ENCODE measurements at regions not wholly inside any gene's neighbourhood (a gene's known extent, or its start where the extent isn't known, plus 50 kb on each side); places are given as distances from the start of the nearest gene placed in this dataset.

- H4K8ac ChIP-seq (ENCODE audit: low read depth in 2 of 2, low read length in 2 of 2): no peak overlapping the region
- no peak overlapping the region for H3K4me2 ChIP-seq (ENCODE audit: low read depth, low read length)
- no peak overlapping the region for H2AK9ac ChIP-seq (replicated peaks; ENCODE audit: low read depth, low read length, poor library complexity)
- no peaks in the 10 kb centered on the region for H3K27me3 ChIP-seq (ENCODE audit: control insufficient read depth, insufficient read depth, low read length)
- H3K4ac ChIP-seq (ENCODE audit: low read depth, low read length): no peak overlapping the region
- no peak overlapping the region for H2AFZ ChIP-seq (replicated peaks; ENCODE audit: low read length, poor library complexity)
- H3K4me3 ChIP-seq (ENCODE audit: insufficient read depth, low read depth, low read length): no peak overlapping the region
- CTCF ChIA-PET: no interaction called here
- H2AK5ac ChIP-seq (ENCODE audit: low read depth, low read length): no peak overlapping the region
- no peak overlapping the region for H4K91ac ChIP-seq (ENCODE audit: insufficient read depth, low read depth, low read length)
- peaks cover 4% of the 10 kb centered on the region; the same call in 1 of the 2 replicates for H3K9me3 ChIP-seq (ENCODE audit: control insufficient read depth, insufficient read depth, low read length)
- ATAC-seq (ENCODE audit: low read depth) (no peak), DNase-seq (no peak)
- no peak overlapping the region for H2BK20ac ChIP-seq (ENCODE audit: low read depth, low read length)
- H3K18ac ChIP-seq (ENCODE audit: low read depth, low read length): no peak overlapping the region
- no peak overlapping the region for H2BK15ac ChIP-seq (ENCODE audit: low read depth, low read length)
- H3K9ac ChIP-seq (ENCODE audit: low read depth, low read length): no peak overlapping the region
- WGBS, 2 experiments (ENCODE audit: extremely low coverage in 2 of 2, insufficient read length in 1 of 2): no CpG with 5 or more reads among the region's 2 CpGs
- H3K14ac ChIP-seq (replicated peaks; ENCODE audit: low read depth, low read length): no peak overlapping the region
- no peak overlapping the region for H2BK5ac ChIP-seq (ENCODE audit: low read depth, low read length, poor library complexity, severe bottlenecking)
- H3K79me1 ChIP-seq (ENCODE audit: low read depth in 1 of 2, low read length in 2 of 2): no peaks in the 10 kb centered on the region
- in situ Hi-C loops (cut with MboI; ENCODE audit: low sequenced_read_pairs) (no loop called here), intact Hi-C loops (cut with micrococcal nuclease) (no loop called here), dilution Hi-C loops (cut with HindIII; ENCODE audit: low sequenced_read_pairs, unreplicated experiment) (no loop called here)
- no TSS peak for BruUV-seq (replicated peaks)
- H3K27ac ChIP-seq (ENCODE audit: insufficient read depth, low read length): no peak overlapping the region
- H3K4me1 ChIP-seq (ENCODE audit: control insufficient read depth, insufficient read depth, low read length): no peaks in the 10 kb centered on the region
- no peak overlapping the region for H2BK120ac ChIP-seq (ENCODE audit: low read depth, low read length)
- H3K23ac ChIP-seq (ENCODE audit: low read depth, low read length): no peak overlapping the region
- no peaks in the 10 kb centered on the region for H3K9me1 ChIP-seq (ENCODE audit: insufficient read depth, low read length)
- no peaks in the 10 kb centered on the region for H4K20me1 ChIP-seq (ENCODE audit: insufficient read depth, low read length)
- H4K5ac ChIP-seq (ENCODE audit: low read depth, low read length): no peak overlapping the region
- H3K36me3 ChIP-seq (ENCODE audit: control insufficient read depth, insufficient read depth, low read length): no peaks in the 10 kb centered on the region
- POLR2A ChIA-PET (ENCODE audit: unreplicated experiment): no interaction called here
- no peak overlapping the region for H3K56ac ChIP-seq (ENCODE audit: extremely low read depth, insufficient read depth, low read length)
- no peak for TF ChIP-seq USF2 (IDR thresholded peaks at IDR 0.05; ENCODE audit: low read depth, low read length)
- TF ChIP-seq MAZ (IDR thresholded peaks at IDR 0.05; ENCODE audit: borderline replicate concordance, low read depth, low read length): no peak
- no peak for TF ChIP-seq SMC3 (IDR thresholded peaks at IDR 0.05; ENCODE audit: low read depth, low read length)
- TF ChIP-seq BHLHE40 (IDR thresholded peaks at IDR 0.05; ENCODE audit: low read depth, low read length): no peak
- TF ChIP-seq FOS (IDR thresholded peaks at IDR 0.05; ENCODE audit: low read depth, low read length): no peak
- TF ChIP-seq POLR2A (IDR thresholded peaks at IDR 0.05; ENCODE audit: low read depth, low read length): no peak
- no peak for TF ChIP-seq CHD1 (IDR thresholded peaks at IDR 0.05; ENCODE audit: low read depth, low read length)
- TF ChIP-seq RCOR1 (IDR thresholded peaks at IDR 0.05; ENCODE audit: insufficient replicate concordance, low read length): no peak
- TF ChIP-seq, protein P1, sequence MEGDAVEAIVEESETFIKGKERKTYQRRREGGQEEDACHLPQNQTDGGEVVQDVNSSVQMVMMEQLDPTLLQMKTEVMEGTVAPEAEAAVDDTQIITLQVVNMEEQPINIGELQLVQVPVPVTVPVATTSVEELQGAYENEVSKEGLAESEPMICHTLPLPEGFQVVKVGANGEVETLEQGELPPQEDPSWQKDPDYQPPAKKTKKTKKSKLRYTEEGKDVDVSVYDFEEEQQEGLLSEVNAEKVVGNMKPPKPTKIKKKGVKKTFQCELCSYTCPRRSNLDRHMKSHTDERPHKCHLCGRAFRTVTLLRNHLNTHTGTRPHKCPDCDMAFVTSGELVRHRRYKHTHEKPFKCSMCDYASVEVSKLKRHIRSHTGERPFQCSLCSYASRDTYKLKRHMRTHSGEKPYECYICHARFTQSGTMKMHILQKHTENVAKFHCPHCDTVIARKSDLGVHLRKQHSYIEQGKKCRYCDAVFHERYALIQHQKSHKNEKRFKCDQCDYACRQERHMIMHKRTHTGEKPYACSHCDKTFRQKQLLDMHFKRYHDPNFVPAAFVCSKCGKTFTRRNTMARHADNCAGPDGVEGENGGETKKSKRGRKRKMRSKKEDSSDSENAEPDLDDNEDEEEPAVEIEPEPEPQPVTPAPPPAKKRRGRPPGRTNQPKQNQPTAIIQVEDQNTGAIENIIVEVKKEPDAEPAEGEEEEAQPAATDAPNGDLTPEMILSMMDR (conservative IDR thresholded peaks at IDR 0.05; ENCODE audit: low read depth, low read length): no peak
- no peak for TF ChIP-seq RFX5 (IDR thresholded peaks at IDR 0.05; ENCODE audit: low read depth, low read length)
- no peak for TF ChIP-seq CEBPB (IDR thresholded peaks at IDR 0.05; ENCODE audit: low read depth, low read length)
These were observed 878.4 kb upstream of the FRG1 start for GRCh38 chr4:189062047-189062820.

Measured in IMR-90 (cell line).